ENCODE measurements at regions not wholly inside any gene's neighbourhood (a gene's known extent, or its start where the extent isn't known, plus 50 kb on each side); places are given as distances from the start of the nearest gene placed in this dataset.

- TF ChIP-seq REST (IDR thresholded peaks at IDR 0.05; ENCODE audit: low read depth) = no peak
- no peak for TF ChIP-seq RAD21 (IDR thresholded peaks at IDR 0.05; ENCODE audit: low read depth)
- no peak for TF ChIP-seq TAF1 (IDR thresholded peaks at IDR 0.05; ENCODE audit: low read depth)
- TF ChIP-seq USF1 (IDR thresholded peaks at IDR 0.05) = no peak
- no peak for TF ChIP-seq YY1 (IDR thresholded peaks at IDR 0.05; ENCODE audit: low read depth)
- no peak for TF ChIP-seq EP300 (IDR thresholded peaks at IDR 0.05; ENCODE audit: borderline replicate concordance)
- no peak for TF ChIP-seq EGR1 (IDR thresholded peaks at IDR 0.05)
- TF ChIP-seq MAX (IDR thresholded peaks at IDR 0.05) = no peak
- no peak for TF ChIP-seq CEBPB (IDR thresholded peaks at IDR 0.05)
- TF ChIP-seq TEAD4 (IDR thresholded peaks at IDR 0.05) = no peak
- no peak for TF ChIP-seq ZBTB7A (IDR thresholded peaks at IDR 0.05; ENCODE audit: low read depth)
- TF ChIP-seq TCF12 (IDR thresholded peaks at IDR 0.05; ENCODE audit: low read depth) = no peak
Observed at GRCh38 chr16:88292007-88292970, 90.5 kb upstream of the ZNF469 start.

All from Ishikawa (cell line).